VCaP (cell line): ENCODE measurements at regions not wholly inside any gene's neighbourhood (a gene's known extent, or its start where the extent isn't known, plus 50 kb on each side); places are given as distances from the start of the nearest gene placed in this dataset.

Experiments used
- H3K27ac ChIP-seq: fragments of 450-650 bp; 2 replicates; pipeline ENCODE4 v1.5.1; 2017
- CTCF ChIP-seq: fragments of 450-650 bp; conservative IDR thresholded peaks from 2 replicates; pipeline ENCODE4 v1.5.1; 2017; ENCODE audit warnings: mild to moderate bottlenecking, moderate library complexity

DNA sequence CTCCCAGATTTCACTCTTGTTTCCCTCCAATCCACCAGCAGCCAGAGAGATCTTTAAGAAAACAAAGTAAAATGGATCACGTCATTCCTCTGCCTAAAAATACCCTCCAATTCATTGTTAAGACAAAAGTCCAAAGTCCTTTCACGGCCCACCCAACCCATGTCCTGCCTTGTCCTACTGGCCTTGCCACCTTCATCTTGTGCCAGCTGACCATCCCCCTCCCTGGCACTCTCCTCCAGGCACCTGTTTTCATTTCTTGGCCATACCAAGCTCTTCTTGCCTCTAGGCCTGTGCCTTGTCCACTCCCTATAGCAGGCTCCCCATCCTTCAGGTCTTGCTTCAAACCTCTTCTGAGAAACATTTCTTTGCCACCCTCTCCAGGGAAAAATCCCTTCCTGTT, 307.6 kb downstream of the MSX2 start:
- H3K27ac ChIP-seq = no peak overlapping the region
- TF ChIP-seq CTCF = no peak

DNA sequence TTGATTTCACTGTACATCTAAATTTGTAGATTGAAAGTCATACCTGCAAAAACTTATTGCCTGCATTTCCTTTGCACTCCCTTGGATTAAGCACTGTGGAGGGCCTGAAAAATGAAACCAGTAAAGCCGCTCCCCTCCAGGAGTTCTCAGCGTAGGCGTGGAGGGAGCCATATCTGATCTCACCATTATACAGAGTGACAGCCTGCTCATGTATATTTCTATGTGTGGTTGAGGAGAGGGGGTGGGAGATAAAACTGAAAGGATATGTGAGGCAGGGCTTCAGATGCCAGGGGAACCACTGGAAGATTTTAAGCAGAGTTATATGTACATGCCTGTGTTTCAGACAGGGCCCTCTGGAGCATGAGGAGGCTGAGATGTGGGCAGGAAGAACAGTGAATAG, 303.0 kb downstream of the MSX2 start:
- H3K27ac ChIP-seq = no peak overlapping the region
- no peak for TF ChIP-seq CTCF

DNA sequence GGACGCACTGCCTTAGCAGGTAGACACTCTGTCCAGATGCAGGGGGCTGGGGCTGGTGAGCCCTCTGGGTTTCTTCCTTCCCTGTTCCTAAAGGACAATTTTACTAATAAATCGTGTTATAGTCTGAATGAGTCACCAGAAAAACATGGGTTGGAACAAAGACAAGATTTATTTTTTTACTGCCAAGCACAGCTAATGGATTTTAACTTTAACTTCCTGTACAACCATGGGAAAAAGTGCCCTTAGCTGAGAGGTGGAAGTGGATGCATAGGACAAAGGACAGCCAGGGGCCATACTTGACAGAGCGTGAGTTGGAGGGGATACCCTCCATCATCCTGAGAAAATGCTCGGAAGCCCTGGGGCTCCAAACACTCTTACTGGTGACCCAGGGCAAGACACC, 300.7 kb downstream of the MSX2 start:
- H3K27ac ChIP-seq = no peak overlapping the region
- TF ChIP-seq CTCF = no peak

- no peak overlapping the region for H3K27ac ChIP-seq
- no peak for TF ChIP-seq CTCF
Measured at GRCh38 chr5:175021841-175022625, 297.7 kb downstream of the MSX2 start.

GRCh38 chr5:175021321-175021720, 296.9 kb downstream of the MSX2 start:
- no peak overlapping the region for H3K27ac ChIP-seq
- no peak for TF ChIP-seq CTCF

- TF ChIP-seq CTCF = no peak
- no peak overlapping the region for H3K27ac ChIP-seq
Measured at GRCh38 chr5:175015028-175015685, 290.8 kb downstream of the MSX2 start.

DNA sequence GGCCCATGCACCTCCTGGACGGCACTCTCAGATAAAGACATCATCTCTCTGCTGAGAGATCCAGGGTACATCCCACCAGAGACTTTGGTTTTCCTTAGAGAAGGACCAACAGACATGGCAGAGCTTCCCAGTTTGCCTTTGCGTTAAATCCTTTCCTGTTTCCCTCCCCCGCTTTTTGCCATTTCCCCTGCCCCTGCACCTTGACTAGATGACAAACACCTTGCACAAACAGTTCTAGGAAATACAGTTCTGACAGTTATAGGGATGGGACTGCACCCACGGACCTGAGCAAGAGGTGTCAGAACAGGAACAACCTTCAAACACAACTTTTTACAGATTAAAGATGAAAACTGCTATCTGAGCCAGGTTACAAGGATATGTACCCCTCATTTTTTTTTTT, 288.9 kb downstream of the MSX2 start:
- no peak overlapping the region for H3K27ac ChIP-seq
- TF ChIP-seq CTCF = no peak
